Urinary bladder (tissue), 3 donors: ENCODE measurements at regions not wholly inside any gene's neighbourhood (a gene's known extent, or its start where the extent isn't known, plus 50 kb on each side); places are given as distances from the start of the nearest gene placed in this dataset.

Experiments
- DNase-seq: peaks from one replicate; pipeline ENCODE4 v3.0.0-alpha.2; 2015; ENCODE audit errors: extremely low spot score
- H3K27ac ChIP-seq: one replicate; pipeline ENCODE4 v1.5.1; 2013; ENCODE audit warnings: low read depth, mild to moderate bottlenecking, moderate library complexity
- H3K36me3 ChIP-seq: one replicate; pipeline ENCODE4 v1.6.1; 2013; ENCODE audit warnings: mild to moderate bottlenecking, moderate library complexity; ENCODE audit not compliant: insufficient read depth
- H3K4me1 ChIP-seq: one replicate; pipeline ENCODE4 v1.6.1; 2013; ENCODE audit warnings: mild to moderate bottlenecking, moderate library complexity; ENCODE audit not compliant: insufficient read depth
- H3K4me3 ChIP-seq: one replicate; pipeline ENCODE4 v1.5.1; 2013; ENCODE audit warnings: low read depth, low read length
- WGBS: extraction: QIAGEN DNeasy Blood & Tissue Kit; methylation state at CpG from one replicate; pipeline ENCODE4 v1.1.7; 2013; 5-methylcytosine and 5-hydroxymethylcytosine counted together
- donor health status: healthy with polysubstance abuse.
- donor health status: healthy.

DNA sequence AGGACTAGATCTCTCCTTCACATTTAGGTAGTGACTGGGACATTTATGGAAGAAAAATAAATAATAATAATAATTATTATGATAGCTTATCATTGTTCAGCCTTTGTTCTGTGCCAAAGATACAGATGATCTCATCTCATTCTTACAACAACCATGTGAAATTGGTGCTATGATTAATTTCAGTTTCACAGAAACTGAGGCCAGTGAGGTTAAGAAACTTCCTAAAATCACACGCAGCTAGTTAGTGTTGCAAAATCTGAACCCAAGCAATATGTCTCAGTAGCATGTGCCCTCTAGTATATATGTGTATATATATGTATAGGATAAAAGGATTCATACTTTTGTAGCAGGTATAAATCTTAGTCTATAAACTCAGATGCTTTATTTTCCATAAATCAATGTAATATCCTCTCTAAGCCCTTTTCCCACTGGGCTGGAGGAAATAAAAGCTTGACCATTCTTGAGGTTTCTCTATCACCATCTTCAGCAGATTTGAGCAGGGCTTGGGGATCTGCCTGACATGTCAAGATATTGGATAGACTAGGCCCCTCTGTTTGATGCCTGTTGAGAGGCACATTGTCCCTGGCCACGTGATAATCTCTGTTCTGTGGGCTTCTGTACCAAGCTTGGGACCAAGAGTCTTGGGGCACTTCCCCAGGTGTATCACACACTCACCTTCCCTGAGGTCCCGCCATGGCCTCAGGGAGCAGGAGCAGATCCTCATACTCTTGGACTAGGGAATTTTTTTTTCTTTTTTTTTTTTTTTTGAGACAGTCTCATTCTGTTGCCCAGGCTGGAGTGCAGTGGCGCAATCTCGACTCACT, 172.6 kb upstream of the NRP1 start:
- Histone ChIP-seq H3K27ac (no peak overlapping the region), H3K4me3 (no peak overlapping the region), H3K4me1 (no peaks in the 10 kb centered on the region), H3K36me3 (no peaks in the 10 kb centered on the region)
- no peak for DNase-seq
- WGBS: 89% methylated on average over 5 of the region's 5 CpGs

DNA sequence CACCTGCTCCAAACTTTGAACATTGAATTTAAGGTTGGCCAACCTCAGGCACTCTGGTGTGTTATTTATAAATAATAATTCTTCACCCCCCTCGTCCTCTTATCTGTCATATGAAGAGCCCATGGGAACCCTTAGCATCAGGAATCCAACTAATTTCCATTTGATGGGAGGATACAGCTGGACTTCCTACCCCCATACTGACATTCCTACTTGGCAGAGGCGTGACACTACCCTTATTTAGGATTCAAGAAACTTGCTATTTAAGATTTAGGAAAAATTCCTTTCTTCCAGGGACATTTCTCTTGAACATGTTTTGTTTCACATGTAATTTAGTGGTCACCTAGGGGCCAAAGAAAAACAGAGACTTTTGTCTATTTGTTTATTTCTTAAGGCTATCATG, 171.9 kb upstream of the NRP1 start:
- no peaks in the 10 kb centered on the region for H3K36me3 ChIP-seq
- DNase-seq: no peak
- no peak overlapping the region for H3K27ac ChIP-seq
- H3K4me1 ChIP-seq: no peaks in the 10 kb centered on the region
- no peak overlapping the region for H3K4me3 ChIP-seq
- WGBS: 83% methylated on average over 2 of the region's 2 CpGs

DNA sequence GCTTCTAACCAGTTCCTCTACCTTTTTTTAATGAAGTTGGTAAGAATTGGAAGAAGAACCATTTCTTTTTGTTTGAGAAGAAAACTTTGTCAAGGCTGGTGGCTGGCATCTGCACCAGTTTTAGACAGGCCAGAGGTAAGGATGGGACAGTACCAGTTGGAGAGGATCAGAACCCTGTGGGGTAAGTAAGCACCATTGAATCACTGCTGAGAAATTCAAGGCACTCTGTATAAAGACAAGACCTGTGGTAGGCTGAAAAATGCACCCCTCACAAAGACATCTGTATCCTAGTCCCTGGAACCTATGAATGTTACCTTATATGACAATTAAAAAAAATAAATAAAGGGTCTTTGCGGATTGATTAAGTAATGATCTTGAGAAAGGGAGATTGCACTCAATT, 166.7 kb upstream of the NRP1 start:
- WGBS: 97% methylated on average over 1 of the region's 1 CpG
- H3K4me1 ChIP-seq: no peaks in the 10 kb centered on the region
- no peaks in the 10 kb centered on the region for H3K36me3 ChIP-seq

GRCh38 chr10:33498391-33498891, 164.0 kb upstream of the NRP1 start:
- no peaks in the 10 kb centered on the region for H3K36me3 ChIP-seq
- DNase-seq: no peak
- H3K4me1 ChIP-seq: peaks cover 2% of the 10 kb centered on the region
- H3K4me3 ChIP-seq: no peak overlapping the region
- WGBS: 88% methylated on average over 5 of the region's 5 CpGs
- no peak overlapping the region for H3K27ac ChIP-seq

More for the DNA sequence above, 166.7 kb upstream of the NRP1 start:
- no peak overlapping the region for H3K4me3 ChIP-seq
- no peak overlapping the region for H3K27ac ChIP-seq
- no peak for DNase-seq

DNA sequence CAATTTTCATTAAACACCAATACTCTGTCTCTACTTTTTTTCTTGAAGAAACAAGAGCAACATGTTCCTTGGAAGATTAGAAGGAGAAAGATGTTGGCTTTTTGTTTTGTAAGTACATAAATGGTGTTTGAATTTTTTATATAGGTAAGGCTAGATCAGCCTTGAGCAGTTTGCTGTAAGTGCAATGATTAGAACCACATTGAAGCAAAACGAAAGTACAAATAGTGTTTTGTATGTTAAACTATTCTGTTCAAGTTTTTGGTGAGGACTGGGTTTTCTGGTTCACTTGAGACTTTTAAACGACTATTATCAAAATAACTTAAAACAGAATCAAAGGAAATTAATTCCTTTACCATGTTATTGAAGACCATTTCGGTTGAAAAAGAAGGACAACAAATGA, 162.9 kb upstream of the NRP1 start:
- no peak for DNase-seq
- 77% methylated on average over 3 of the region's 3 CpGs for WGBS
- Histone ChIP-seq H3K4me1 (peaks cover 2% of the 10 kb centered on the region), H3K27ac (no peak overlapping the region), H3K36me3 (no peaks in the 10 kb centered on the region), H3K4me3 (no peak overlapping the region)

GRCh38 chr10:33496096-33496495, 161.6 kb upstream of the NRP1 start:
- WGBS: 96% methylated on average over 4 of the region's 4 CpGs
- H3K4me1 ChIP-seq: peaks cover 2% of the 10 kb centered on the region
- DNase-seq: no peak

DNA sequence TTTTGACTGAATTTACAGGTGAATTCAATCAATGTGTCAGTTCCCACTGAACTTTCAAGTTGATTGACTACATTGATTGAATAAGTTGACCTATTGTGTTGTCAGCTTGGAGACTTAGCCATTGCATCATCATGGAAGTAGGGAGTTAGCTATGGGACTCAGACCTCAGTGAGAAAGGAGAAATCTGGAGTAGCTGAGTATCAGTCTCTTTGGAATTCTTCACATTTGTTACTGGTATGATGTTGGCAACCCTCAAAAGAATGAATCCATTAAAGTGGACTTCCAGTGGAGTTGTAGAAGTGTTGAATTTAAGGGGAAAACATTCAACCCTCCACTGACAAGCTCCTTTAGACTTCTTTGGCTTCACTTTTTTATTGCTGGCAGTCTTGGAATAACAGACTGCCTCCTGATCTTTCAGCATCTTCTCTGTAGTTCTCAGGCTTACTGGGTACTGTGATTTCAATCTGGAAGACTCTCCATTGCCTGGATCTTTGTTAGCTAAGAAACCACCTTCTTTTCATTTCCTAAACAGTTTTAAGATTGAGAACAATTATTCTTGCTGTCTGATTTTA, 160.3 kb upstream of the NRP1 start:
- H3K27ac ChIP-seq: no peak overlapping the region
- no peak overlapping the region for H3K4me3 ChIP-seq
- no peak for DNase-seq
- peaks cover 2% of the 10 kb centered on the region for H3K4me1 ChIP-seq
- H3K36me3 ChIP-seq: no peaks in the 10 kb centered on the region

More at GRCh38 chr10:33496096-33496495, 161.6 kb upstream of the NRP1 start:
- H3K36me3 ChIP-seq: no peaks in the 10 kb centered on the region
- no peak overlapping the region for H3K27ac ChIP-seq
- no peak overlapping the region for H3K4me3 ChIP-seq

- H3K4me3 ChIP-seq: no peak overlapping the region
- no peak overlapping the region for H3K27ac ChIP-seq
- H3K4me1 ChIP-seq: peaks cover 2% of the 10 kb centered on the region
- 59% methylated on average over 2 of the region's 2 CpGs for WGBS
- DNase-seq: no peak
- no peaks in the 10 kb centered on the region for H3K36me3 ChIP-seq
These were observed 159.5 kb upstream of the NRP1 start for GRCh38 chr10:33493978-33494377.

DNA sequence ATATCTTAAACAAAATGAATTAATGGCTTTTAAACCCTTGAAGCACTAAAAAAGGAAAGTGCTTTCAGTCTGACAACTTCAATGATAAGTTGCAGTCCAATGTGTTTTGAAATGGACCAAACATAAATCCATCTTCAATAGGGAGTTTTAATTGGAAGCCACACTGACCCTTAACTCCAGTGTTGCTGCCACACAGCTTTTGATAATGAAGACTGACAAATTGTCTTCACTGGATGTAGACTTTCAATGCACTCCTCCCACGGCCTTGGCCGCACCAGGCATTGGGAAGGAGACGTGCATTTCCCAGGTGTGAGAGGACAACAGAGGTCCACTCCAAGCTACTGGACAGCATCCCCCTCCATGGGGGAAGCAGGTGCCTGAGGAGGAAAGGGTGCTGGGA, 159.0 kb upstream of the NRP1 start:
- Histone ChIP-seq H3K4me3 (no peak overlapping the region), H3K27ac (no peak overlapping the region), H3K36me3 (no peaks in the 10 kb centered on the region), H3K4me1 (peaks cover 2% of the 10 kb centered on the region)
- no peak for DNase-seq
- 91% methylated on average over 3 of the region's 3 CpGs for WGBS

GRCh38 chr10:33492701-33493345, 158.4 kb upstream of the NRP1 start:
- no peak overlapping the region for H3K4me3 ChIP-seq
- no peak overlapping the region for H3K27ac ChIP-seq
- peaks cover 2% of the 10 kb centered on the region for H3K4me1 ChIP-seq
- DNase-seq: no peak
- 40% methylated on average over 4 of the region's 4 CpGs for WGBS
- H3K36me3 ChIP-seq: no peaks in the 10 kb centered on the region

DNA sequence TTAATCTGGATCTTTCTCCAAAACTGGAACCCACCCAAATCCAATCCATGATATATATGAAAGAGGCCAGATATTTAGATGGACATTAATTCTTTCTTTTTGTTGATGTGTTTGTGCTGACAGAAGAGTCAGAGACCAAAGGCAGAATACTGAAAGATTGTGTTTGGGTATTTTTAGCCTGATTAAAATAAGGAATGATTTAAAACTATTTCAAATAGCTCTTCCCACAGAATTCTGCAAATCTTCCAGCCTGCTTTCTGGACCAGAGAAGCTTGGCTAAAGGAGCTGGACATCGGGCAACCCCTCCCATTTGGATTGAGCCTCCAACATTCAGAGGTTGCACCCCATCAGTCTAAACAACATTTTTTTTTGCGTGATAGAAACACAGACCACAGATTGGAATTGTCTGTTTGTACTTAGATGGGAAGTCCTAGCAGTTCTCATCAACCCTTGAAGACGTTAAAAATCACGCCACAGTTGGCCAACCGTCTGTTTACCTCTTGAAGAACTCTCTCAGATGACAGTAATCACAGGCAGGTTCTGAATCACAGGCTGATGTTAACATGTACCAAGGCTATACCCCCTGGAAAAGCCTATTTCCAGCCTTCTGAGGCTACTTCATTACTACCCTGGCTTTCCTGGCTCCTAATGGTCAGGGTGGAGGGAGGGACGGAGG, 155.2 kb upstream of the NRP1 start:
- no peak for DNase-seq
- Histone ChIP-seq H3K4me1 (peaks cover 2% of the 10 kb centered on the region), H3K4me3 (no peak overlapping the region), H3K27ac (no peak overlapping the region), H3K36me3 (no peaks in the 10 kb centered on the region)
- WGBS: 43% methylated on average over 6 of the region's 6 CpGs

- Histone ChIP-seq H3K27ac (no peak overlapping the region), H3K4me1 (no peaks in the 10 kb centered on the region), H3K4me3 (no peak overlapping the region), H3K36me3 (no peaks in the 10 kb centered on the region)
- no peak for DNase-seq
- 50% methylated on average over 4 of the region's 4 CpGs for WGBS
These were observed 152.7 kb upstream of the NRP1 start for GRCh38 chr10:33487014-33487776.

DNA sequence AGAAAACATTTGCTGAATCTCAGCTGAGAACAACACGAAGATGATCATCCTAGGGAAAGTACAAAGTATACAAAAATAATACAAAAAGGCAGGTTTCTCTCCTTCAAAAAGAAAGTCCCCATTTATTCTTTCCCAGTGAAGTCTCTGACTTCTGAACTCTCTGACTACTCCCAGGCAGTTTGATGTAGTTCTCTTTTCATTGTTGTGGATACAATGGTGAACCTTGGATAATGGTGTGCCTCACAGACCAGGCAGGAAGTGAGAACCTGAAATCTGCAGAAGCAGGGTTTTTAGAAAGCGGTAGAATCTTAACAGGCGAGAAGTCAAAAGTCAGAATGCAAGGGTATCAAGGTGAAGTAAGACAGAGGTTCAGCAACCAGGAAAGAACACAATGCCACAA, 150.8 kb upstream of the NRP1 start:
- Histone ChIP-seq H3K4me1 (no peaks in the 10 kb centered on the region), H3K36me3 (no peaks in the 10 kb centered on the region), H3K27ac (no peak overlapping the region), H3K4me3 (no peak overlapping the region)
- 88% methylated on average over 3 of the region's 3 CpGs for WGBS
- no peak for DNase-seq
